22Rv1 (cell line): ENCODE measurements at regions not wholly inside any gene's neighbourhood (a gene's known extent, or its start where the extent isn't known, plus 50 kb on each side); places are given as distances from the start of the nearest gene placed in this dataset.

Experiments used
- H3K27ac ChIP-seq: fragments of 450-650 bp; 2 replicates; pipeline ENCODE4 v1.5.1; 2017
- ZFX ChIP-seq: fragments of 450-650 bp; IDR thresholded peaks from 2 replicates; pipeline ENCODE4 v1.6.1; 2017; ENCODE audit warnings: antibody characterized with exemption, borderline replicate concordance
- TF ChIP-seq, protein P1 (sequence below): fragments of 450-650 bp; IDR thresholded peaks from 2 replicates; pipeline ENCODE4 v1.5.1; 2017; ENCODE audit warnings: mild to moderate bottlenecking

DNA sequence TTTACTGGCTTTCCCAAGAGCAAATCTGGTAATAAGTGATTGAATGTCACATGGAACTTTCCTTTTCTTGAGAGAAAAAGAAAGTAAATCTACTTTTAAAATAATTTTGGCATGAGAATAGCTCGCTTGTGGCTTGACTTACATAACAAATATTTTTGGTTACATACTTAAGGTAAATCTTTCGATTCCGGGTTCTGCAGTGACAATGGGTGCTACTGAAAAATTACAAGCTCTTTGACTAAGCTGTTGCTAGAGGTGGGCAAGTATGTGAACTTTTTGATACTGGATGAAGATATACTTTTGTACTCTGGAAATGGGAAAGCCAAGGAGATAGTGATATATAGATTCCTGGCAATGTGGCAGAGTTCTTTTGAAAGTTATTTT is 51.9 kb upstream of the OTOL1 start:
- TF ChIP-seq ZFX = no peak
- TF ChIP-seq, protein P1, sequence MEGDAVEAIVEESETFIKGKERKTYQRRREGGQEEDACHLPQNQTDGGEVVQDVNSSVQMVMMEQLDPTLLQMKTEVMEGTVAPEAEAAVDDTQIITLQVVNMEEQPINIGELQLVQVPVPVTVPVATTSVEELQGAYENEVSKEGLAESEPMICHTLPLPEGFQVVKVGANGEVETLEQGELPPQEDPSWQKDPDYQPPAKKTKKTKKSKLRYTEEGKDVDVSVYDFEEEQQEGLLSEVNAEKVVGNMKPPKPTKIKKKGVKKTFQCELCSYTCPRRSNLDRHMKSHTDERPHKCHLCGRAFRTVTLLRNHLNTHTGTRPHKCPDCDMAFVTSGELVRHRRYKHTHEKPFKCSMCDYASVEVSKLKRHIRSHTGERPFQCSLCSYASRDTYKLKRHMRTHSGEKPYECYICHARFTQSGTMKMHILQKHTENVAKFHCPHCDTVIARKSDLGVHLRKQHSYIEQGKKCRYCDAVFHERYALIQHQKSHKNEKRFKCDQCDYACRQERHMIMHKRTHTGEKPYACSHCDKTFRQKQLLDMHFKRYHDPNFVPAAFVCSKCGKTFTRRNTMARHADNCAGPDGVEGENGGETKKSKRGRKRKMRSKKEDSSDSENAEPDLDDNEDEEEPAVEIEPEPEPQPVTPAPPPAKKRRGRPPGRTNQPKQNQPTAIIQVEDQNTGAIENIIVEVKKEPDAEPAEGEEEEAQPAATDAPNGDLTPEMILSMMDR = no peak
- no peak overlapping the region for H3K27ac ChIP-seq

DNA sequence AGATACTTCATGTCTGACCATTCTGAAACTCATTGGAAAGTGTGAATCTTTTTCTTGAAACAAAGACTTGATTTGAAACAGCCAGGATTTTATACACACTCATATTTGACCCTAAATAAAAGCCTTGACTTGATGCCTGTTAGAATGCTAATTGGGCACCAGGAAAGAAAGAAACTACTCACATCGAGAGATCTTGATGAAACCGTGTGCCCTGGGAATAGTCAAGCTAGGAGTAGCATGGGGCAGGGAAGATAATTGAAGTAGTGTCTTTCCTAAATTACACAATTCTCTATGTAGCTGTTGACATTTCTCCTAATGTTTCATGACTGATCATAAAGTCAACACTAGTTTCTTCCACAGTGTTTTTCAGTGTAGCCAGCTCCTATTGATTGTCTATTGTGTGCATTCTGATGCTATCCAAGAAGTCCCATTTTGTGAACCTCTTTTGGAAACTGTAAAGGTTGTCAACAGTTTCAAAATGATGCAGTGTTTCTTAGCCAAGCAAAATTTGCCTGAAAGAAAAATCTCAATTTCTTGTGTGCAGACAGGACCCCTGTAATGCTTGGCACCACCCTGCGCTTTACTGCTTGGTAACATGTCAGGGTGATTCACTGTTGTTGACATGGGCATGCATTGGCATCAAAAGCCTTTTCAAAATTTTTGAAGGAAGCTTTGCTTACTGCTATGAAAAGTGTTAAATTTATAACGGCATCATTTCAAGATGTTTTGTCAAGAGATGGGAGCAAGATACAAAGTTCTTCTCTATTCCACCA is 52.5 kb upstream of the OTOL1 start:
- H3K27ac ChIP-seq = no peak overlapping the region
- no peak for TF ChIP-seq ZFX
- TF ChIP-seq, protein P1 = no peak

DNA sequence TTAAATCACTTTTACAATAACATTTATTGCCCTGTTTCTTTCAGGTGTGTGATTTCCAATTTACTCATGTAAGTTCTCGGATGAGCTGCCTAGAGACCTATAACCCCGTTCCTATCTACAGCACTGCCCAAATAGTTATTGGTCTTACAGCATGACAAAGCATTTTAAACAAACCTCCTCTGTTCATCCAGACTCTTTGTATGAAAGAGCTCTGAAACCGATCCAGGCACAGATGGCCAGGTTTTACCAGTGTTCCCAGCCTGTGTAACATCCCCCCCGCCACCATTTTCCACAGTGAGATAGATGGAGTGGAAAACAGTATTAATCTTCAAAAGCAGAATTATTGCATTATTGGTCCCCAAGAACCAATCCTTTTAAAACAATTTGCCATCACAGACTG is 59.0 kb upstream of the SPTSSB start:
- H3K27ac ChIP-seq = no peak overlapping the region
- TF ChIP-seq, protein P1 = no peak
- no peak for TF ChIP-seq ZFX

DNA sequence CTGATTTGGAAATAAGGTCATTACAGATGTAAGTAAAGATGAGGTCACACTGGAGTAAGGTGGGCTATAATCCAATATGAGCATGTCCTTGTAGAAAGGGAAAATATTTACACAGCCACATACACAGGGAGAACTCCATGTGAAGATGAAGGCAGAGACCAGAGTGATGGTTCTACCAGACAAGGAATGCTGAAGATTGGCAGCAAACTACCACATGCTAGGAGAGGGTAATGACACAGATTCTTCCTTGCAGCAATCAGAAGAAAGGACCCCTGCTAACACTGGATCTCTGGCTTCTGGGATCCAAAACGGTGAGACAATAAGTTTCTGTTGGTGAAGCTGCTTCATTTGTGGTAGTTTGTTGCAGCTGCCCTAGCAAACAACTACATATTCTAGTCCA is 56.0 kb upstream of the SPTSSB start:
- TF ChIP-seq, protein P1 = no peak
- TF ChIP-seq ZFX = no peak
- no peak overlapping the region for H3K27ac ChIP-seq

DNA sequence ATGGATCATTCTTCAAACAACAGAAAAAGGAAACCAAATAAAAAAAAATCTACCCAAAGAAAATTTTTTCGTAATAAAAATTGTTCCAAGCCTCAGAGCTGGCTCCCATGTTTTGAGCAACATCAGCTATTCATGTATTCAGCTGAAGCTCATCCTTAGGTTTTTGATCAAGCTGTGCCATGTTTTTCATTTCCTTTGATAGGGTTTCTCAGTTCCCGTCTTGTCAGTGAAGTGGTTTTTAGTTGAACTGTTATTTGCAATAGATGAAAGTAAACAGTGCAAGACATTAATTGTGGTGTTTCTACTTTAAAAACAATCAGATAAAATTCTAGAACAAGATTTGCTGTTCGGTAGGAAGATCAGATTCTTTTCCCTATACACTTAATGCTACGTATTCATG is 55.4 kb upstream of the SPTSSB start:
- no peak for TF ChIP-seq ZFX
- TF ChIP-seq, protein P1 = no peak

DNA sequence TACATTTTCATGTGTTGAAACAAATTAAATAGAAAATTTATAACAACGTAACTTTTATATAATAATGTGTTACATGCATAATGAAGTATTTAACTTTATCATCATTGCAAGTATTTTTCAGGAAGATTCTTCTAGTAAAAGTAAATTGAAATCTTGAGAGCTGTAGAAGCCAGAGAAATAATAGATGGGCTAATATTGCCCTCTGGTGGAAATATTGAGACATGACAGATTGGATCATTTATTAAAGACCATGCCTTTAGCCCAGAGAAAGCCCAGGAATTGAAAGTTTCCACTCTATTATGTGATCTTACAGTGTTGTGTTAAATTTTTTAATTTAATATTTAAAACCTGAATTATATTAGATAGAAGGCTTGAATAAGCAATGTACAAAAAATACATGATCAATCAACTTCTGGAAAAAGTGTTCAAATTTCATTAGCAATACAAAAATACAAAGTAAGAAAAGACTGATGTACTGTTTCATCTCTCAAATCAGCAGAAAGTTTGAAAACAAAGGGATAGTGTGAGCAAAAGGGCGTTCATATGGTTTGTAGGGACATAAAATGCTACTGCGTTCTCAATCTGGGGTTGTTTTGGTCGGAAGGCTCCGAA is 52.7 kb upstream of the SPTSSB start:
- H3K27ac ChIP-seq = no peak overlapping the region
- TF ChIP-seq ZFX = no peak
- TF ChIP-seq, protein P1 = peak; percentile 72

More for the DNA sequence above, 55.4 kb upstream of the SPTSSB start:
- no peak overlapping the region for H3K27ac ChIP-seq

DNA sequence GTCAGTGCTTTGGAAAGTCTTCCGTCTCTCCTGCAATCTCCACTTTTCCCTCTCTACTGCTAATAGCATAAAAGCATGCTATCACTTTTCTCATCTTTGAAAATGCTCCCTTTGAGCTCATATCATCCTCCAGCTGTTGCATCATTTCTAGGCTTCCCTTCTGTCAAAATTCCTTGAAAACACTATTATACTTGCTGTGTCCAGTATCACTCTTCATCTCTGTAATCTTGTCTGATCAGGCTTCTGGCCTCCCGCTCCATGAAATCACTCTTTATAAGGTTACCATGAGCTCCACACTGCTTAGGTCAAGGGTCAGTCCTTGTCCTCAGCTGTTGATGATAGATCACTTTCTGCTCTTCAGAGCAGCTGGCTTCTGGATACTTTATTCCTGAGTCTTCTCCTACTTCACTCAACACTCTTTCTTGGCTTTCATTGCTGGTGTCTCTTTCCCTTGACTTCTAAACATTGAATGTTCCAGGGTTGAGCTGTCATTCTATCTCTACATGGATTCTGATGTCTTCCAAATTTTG is 50.9 kb upstream of the SPTSSB start:
- TF ChIP-seq, protein P1 = no peak
- no peak for TF ChIP-seq ZFX
- no peak overlapping the region for H3K27ac ChIP-seq
